NCI-H146 (cell line): ENCODE measurements at regions not wholly inside any gene's neighbourhood (a gene's known extent, or its start where the extent isn't known, plus 50 kb on each side); places are given as distances from the start of the nearest gene placed in this dataset.

Source experiments
- DNase-seq: peaks from one replicate; lab custom pipeline; 2025; lab: John Stamatoyannopoulos, UW

- no peak for DNase-seq
Measured at GRCh38 chr20:48180024-48180423, 394.7 kb upstream of the SULF2 start.

- no peak for DNase-seq
Measured at GRCh38 chr20:48178633-48179032, 393.4 kb upstream of the SULF2 start.

- no peak for DNase-seq
Measured at GRCh38 chr20:48177058-48177457, 391.8 kb upstream of the SULF2 start.

GRCh38 chr20:48176139-48176538 is 390.9 kb upstream of the SULF2 start:
- DNase-seq = no peak

GRCh38 chr20:48175261-48175660 is 390.0 kb upstream of the SULF2 start:
- DNase-seq = no peak

- DNase-seq = no peak
Measured at GRCh38 chr20:48172357-48172702, 387.0 kb upstream of the SULF2 start.

- no peak for DNase-seq
Measured at GRCh38 chr20:48171626-48172356, 386.5 kb upstream of the SULF2 start.

GRCh38 chr20:48171071-48171470 is 385.8 kb upstream of the SULF2 start:
- DNase-seq = no peak

- DNase-seq = no peak
Measured at GRCh38 chr20:48170625-48171024, 385.3 kb upstream of the SULF2 start.

- DNase-seq = no peak
Measured at GRCh38 chr20:48169650-48170225, 384.5 kb upstream of the SULF2 start.

- DNase-seq = no peak
Measured at GRCh38 chr20:48166082-48166835, 381.0 kb upstream of the SULF2 start.

GRCh38 chr20:48165401-48165685 is 380.1 kb upstream of the SULF2 start:
- DNase-seq = no peak

GRCh38 chr20:48164566-48165400 is 379.5 kb upstream of the SULF2 start:
- no peak for DNase-seq

- DNase-seq = no peak
Measured at GRCh38 chr20:48164034-48164433, 378.8 kb upstream of the SULF2 start.

- DNase-seq = no peak
Measured at GRCh38 chr20:48163505-48163904, 378.2 kb upstream of the SULF2 start.

- no peak for DNase-seq
Measured at GRCh38 chr20:48162621-48163020, 377.3 kb upstream of the SULF2 start.

- DNase-seq = no peak
Measured at GRCh38 chr20:48159145-48160008, 374.1 kb upstream of the SULF2 start.

GRCh38 chr20:48158014-48158413 is 372.7 kb upstream of the SULF2 start:
- no peak for DNase-seq

- no peak for DNase-seq
Measured at GRCh38 chr20:48156951-48157700, 371.8 kb upstream of the SULF2 start.

- no peak for DNase-seq
Measured at GRCh38 chr20:48156521-48156920, 371.2 kb upstream of the SULF2 start.

GRCh38 chr20:48155268-48155667 is 370.0 kb upstream of the SULF2 start:
- DNase-seq = no peak
